ENCODE measurements at regions not wholly inside any gene's neighbourhood (a gene's known extent, or its start where the extent isn't known, plus 50 kb on each side); places are given as distances from the start of the nearest gene placed in this dataset.

DNA sequence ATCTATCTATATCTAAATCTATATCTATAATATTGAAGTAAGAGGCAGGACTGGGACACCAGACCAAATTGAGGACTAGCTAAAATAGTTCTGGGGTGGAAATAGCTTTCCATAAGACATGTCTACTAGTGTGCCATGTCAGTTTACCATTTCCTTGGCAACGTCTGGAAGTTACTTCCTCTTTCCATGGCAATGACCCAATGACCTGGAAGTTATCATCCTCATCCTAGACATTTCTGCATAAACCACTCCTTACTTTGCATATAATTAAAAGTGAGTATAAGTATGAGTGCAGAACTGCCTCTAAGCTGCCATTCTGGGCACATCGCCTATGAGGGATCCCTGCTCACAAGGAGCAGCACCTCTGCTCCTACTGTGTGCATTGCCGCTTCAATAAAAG is 734.0 kb upstream of the GCFC2 start:
- ChIA-PET POLR2A (no interaction called here), CTCF (no interaction called here)
- ATAC-seq (no peak), DNase-seq (no peak)
- Mint-ChIP-seq H3K9me3 (ENCODE audit: insufficient read depth) (peaks cover 13% of the 10 kb centered on the region), H3K27me3 (ENCODE audit: low read depth) (no peaks in the 10 kb centered on the region), H3K27ac (no peak overlapping the region), H3K4me3 (no peak overlapping the region), H3K4me1 (ENCODE audit: low read depth) (no peaks in the 10 kb centered on the region), H3K36me3 (ENCODE audit: low read depth) (no peaks in the 10 kb centered on the region)

DNA sequence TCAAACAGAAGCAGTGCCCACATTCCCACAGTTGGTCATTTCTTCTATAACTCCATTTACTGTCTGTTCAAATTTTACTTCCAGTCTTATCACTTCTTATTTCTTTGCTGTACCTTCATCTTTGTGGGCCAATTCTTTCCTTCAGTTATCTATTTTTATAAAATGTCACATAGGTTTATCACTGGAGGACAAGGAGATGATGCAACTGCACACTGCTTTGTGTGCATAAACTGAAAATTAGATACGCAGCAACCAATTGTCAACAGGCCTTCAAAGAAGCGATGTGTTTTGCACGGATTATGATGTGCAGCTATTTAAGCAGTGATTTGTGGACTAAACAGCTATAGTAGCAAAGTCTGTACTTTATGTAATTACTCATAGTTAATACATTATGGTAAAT is 726.8 kb upstream of the GCFC2 start:
- H3K27me3 Mint-ChIP-seq (ENCODE audit: low read depth) = no peaks in the 10 kb centered on the region
- H3K9me3 Mint-ChIP-seq (ENCODE audit: insufficient read depth) = no peaks in the 10 kb centered on the region
- no peaks in the 10 kb centered on the region for H3K36me3 Mint-ChIP-seq (ENCODE audit: low read depth)
- H3K27ac Mint-ChIP-seq = no peak overlapping the region
- DNase-seq (no peak), ATAC-seq (no peak)
- H3K4me3 Mint-ChIP-seq = no peak overlapping the region
- no peaks in the 10 kb centered on the region for H3K4me1 Mint-ChIP-seq (ENCODE audit: low read depth)
- ChIA-PET POLR2A (no interaction called here), CTCF (no interaction called here)

DNA sequence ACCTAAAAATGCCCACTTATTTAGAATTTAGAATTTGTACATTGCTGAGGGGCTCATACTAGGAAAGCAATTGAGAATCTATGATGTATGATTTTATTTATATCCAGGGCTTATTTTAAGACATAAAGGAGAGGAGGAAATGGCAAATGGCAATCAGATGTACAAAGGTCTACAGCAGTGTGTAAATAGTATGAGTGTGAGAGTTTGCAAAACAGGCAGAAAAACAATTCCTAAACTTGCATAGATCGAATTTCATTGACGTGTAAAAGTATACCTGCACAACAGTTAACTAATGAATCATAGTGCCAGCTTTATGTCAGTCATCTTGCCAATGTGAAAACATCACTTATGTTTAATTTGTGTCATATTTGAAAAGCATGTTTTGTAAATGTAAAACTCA is 718.7 kb upstream of the GCFC2 start:
- Mint-ChIP-seq H3K4me3 (no peak overlapping the region), H3K27me3 (ENCODE audit: low read depth) (no peaks in the 10 kb centered on the region), H3K4me1 (ENCODE audit: low read depth) (no peaks in the 10 kb centered on the region), H3K27ac (no peak overlapping the region), H3K36me3 (ENCODE audit: low read depth) (no peaks in the 10 kb centered on the region), H3K9me3 (ENCODE audit: insufficient read depth) (no peaks in the 10 kb centered on the region)
- DNase-seq (no peak), ATAC-seq (no peak)
- POLR2A ChIA-PET = no interaction called here
- CTCF ChIA-PET = no interaction called here

DNA sequence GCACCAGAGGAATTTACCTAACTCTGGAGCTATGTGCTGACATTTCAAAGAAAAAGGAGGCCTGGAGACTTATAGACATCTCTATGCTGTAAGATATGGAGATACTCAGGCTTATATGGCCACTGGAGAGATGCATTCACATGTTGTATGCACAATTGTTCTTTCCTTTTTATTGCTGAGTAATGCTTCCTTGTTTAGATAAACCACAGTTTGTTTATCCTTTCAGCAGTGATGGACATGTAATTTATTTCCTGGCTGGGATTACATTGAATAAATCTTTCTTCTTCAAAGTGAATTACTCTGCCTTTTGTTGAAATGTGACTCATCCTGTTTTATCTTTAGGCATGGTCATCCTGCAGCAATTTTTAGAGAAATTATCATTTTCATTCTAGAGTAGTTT is 716.7 kb upstream of the GCFC2 start:
- DNase-seq (no peak), ATAC-seq (no peak)
- CTCF ChIA-PET = no interaction called here
- no peak overlapping the region for H3K27ac Mint-ChIP-seq
- H3K27me3 Mint-ChIP-seq (ENCODE audit: low read depth) = no peaks in the 10 kb centered on the region
- H3K4me3 Mint-ChIP-seq = no peak overlapping the region
- H3K36me3 Mint-ChIP-seq (ENCODE audit: low read depth) = no peaks in the 10 kb centered on the region
- H3K4me1 Mint-ChIP-seq (ENCODE audit: low read depth) = no peaks in the 10 kb centered on the region
- H3K9me3 Mint-ChIP-seq (ENCODE audit: insufficient read depth) = no peaks in the 10 kb centered on the region
- POLR2A ChIA-PET = no interaction called here

DNA sequence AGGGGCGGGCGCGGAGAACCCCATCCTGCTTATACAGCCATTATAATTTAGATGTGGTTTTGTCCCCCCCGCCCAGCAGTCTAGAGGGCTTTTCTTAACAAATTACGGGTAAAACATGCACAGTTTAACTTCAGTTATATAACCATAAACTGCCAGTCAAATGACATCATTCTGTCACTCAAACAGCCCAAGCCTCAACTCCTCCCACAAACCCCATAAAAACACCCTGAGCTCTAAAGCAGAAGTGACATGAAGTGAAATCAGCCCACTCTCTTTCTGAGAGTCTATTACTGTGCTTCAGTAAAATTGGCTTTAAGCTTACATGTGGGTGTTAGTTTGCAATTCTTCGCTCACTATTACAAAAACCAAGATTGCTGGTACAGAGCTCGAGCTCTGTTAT is 705.1 kb upstream of the GCFC2 start:
- no peaks in the 10 kb centered on the region for H3K36me3 Mint-ChIP-seq (ENCODE audit: low read depth)
- H3K4me1 Mint-ChIP-seq (ENCODE audit: low read depth) = no peaks in the 10 kb centered on the region
- no peak for ATAC-seq
- POLR2A ChIA-PET = no interaction called here
- H3K27me3 Mint-ChIP-seq (ENCODE audit: low read depth) = no peaks in the 10 kb centered on the region
- H3K4me3 Mint-ChIP-seq = no peak overlapping the region
- no peak overlapping the region for H3K27ac Mint-ChIP-seq
- DNase-seq = no peak
- CTCF ChIA-PET = no interaction called here
- peaks cover 13% of the 10 kb centered on the region for H3K9me3 Mint-ChIP-seq (ENCODE audit: insufficient read depth)

DNA sequence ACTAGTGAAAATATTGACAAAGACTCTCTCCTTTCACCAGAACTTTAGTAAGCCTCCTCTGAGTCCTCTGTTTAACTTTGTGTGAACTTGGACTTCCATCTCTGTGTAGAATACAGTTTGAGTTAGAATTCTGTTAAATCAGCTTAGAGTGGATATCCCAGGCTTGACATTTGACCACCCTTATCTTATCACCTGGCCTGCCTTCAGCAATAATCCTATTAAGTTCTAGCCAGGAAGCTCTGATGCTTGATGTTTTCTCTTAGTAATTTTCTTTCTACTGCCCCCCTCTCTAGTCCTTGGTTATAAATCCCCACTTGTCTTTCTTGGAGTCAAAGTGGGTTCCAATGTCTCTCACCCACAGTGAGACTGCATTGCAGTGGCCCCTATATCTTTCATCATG is 702.7 kb upstream of the GCFC2 start:
- Mint-ChIP-seq H3K36me3 (ENCODE audit: low read depth) (no peaks in the 10 kb centered on the region), H3K4me1 (ENCODE audit: low read depth) (no peaks in the 10 kb centered on the region), H3K9me3 (ENCODE audit: insufficient read depth) (peaks cover 12% of the 10 kb centered on the region), H3K27ac (no peak overlapping the region), H3K4me3 (no peak overlapping the region), H3K27me3 (ENCODE audit: low read depth) (no peaks in the 10 kb centered on the region)
- DNase-seq (no peak), ATAC-seq (no peak)
- CTCF ChIA-PET = no interaction called here
- POLR2A ChIA-PET = no interaction called here

DNA sequence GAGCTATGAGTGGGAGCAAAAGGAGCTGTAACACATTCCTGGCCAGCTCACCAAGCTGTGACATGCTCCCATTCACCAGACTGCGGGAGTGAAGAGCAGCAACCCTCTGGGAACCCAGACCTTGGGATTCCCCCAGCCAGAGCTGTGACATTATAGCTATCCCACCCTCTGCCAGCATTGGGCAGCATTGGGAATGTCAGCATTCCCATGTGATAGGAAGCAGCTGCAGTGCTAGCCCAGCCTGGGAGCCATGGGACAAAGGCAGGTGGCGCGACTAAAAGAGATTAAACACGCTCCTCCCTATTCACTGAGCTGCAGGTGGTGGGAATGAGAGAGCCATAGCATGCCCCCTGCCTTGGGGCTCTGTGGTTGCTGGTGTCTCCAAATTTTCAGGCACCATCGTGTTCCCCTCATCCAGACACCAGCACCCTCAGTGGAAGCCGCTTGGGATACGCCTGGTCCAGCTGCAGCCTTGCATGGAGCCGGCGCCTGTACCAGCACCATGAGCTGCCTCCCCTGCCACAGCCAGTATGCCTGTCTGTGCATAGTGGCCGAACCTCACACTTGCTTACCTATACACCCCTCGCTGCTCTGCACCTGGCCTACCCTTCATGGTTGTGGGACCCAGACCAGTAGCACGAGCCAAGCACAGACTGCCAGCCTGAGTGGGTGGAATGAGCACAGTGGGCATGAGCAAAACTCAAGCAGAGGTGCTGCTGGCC is 695.6 kb upstream of the GCFC2 start:
- H3K27ac Mint-ChIP-seq = no peak overlapping the region
- DNase-seq (no peak), ATAC-seq (no peak)
- no peaks in the 10 kb centered on the region for H3K4me1 Mint-ChIP-seq (ENCODE audit: low read depth)
- ChIA-PET POLR2A (no interaction called here), CTCF (no interaction called here)
- H3K27me3 Mint-ChIP-seq (ENCODE audit: low read depth) = no peaks in the 10 kb centered on the region
- H3K4me3 Mint-ChIP-seq = no peak overlapping the region
- peaks cover 11% of the 10 kb centered on the region for H3K9me3 Mint-ChIP-seq (ENCODE audit: insufficient read depth)
- H3K36me3 Mint-ChIP-seq (ENCODE audit: low read depth) = no peaks in the 10 kb centered on the region

DNA sequence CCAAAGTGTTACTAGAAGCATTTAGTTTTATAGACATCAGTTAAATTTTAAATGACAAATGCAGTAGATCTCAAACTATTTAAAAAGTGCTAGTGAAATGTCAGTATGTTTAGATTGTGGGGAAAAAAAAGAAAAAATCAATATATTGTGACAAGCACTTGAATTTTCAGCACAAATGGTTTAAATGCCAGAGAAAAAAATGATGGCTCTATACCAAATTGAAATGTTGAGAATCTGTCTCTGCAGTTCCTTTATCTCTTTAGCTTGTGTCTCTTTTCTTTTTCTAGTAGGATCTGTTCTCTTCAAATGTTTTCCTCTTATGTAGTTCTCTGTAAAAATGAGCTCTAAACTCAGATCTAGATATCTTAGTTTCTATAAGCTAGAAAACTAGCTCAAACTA is 682.6 kb upstream of the GCFC2 start:
- no peaks in the 10 kb centered on the region for H3K36me3 Mint-ChIP-seq (ENCODE audit: low read depth)
- no peaks in the 10 kb centered on the region for H3K27me3 Mint-ChIP-seq (ENCODE audit: low read depth)
- H3K27ac Mint-ChIP-seq = no peak overlapping the region
- no peak overlapping the region for H3K4me3 Mint-ChIP-seq
- CTCF ChIA-PET = no interaction called here
- no peak for DNase-seq
- no peak for ATAC-seq
- POLR2A ChIA-PET = no interaction called here
- H3K9me3 Mint-ChIP-seq (ENCODE audit: insufficient read depth) = no peaks in the 10 kb centered on the region
- H3K4me1 Mint-ChIP-seq (ENCODE audit: low read depth) = no peaks in the 10 kb centered on the region

DNA sequence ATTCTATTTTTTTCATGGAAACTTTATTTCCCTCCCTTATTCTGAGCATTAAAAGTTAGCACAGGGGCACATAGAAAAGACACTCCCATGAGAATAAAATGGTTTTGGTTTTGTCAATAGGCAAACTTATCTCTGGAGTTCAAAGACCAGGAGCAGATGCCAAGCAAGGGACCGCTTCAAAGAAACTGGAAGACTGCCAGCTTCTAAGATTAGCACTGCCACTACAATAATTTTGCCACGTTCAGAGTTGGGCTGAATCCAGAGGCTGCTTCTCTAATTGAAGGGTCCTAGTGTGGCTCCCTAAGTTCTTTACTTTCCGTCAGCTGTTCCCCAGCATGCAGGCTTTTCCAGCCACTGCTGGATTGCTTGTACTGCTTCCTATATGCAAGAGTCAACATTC is 681.0 kb upstream of the GCFC2 start:
- Mint-ChIP-seq H3K27me3 (ENCODE audit: low read depth) (no peaks in the 10 kb centered on the region), H3K9me3 (ENCODE audit: insufficient read depth) (peaks cover 5% of the 10 kb centered on the region), H3K4me1 (ENCODE audit: low read depth) (no peaks in the 10 kb centered on the region), H3K27ac (no peak overlapping the region), H3K4me3 (no peak overlapping the region), H3K36me3 (ENCODE audit: low read depth) (no peaks in the 10 kb centered on the region)
- ChIA-PET CTCF (no interaction called here), POLR2A (no interaction called here)
- ATAC-seq (no peak), DNase-seq (no peak)

DNA sequence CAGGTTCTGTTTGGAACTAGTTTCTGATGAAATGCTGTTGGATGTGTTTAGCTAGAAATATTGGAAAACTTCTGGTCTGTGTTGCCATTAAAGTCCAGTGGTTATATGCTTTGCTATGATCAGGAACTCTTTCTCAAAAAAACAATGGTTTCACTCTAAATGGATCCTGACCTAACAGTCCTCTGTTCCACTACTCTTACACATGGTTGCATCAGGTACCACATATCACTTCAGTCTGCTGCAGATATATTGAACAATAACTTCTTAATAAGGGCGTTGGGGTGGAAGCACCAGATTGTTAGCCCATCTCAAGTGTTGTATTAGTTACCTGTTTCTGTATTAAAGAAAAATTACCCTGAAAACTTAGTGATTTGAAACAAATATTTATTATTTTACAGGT is 676.6 kb upstream of the GCFC2 start:
- POLR2A ChIA-PET = interaction anchor here (0.6 kb wide), 1 partner anchor 415 kb away, joined by 3 read pairs; no protein-coding TSS in a partner anchor

DNA sequence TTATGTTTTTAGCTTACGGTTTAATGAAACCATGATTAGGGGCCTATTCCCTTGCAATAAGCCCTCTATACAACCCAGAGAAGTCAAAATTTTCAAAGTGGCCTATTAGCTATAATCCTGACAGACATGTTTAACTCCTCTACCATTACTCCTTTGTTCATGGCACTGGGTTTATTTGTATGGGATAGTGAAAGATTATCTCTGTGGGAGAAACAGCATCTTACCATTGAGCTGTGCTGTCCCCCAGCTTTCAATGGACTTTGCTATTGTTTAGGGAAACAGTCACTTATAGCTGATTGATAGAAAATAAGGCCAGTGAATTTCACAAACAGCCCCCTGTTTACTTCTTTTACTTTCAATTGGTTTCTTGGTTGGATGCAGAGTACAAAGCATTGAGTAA is 675.2 kb upstream of the GCFC2 start:
- no peaks in the 10 kb centered on the region for H3K27me3 Mint-ChIP-seq (ENCODE audit: low read depth)
- DNase-seq (no peak), ATAC-seq (no peak)
- H3K9me3 Mint-ChIP-seq (ENCODE audit: insufficient read depth) = peaks cover 5% of the 10 kb centered on the region
- H3K4me1 Mint-ChIP-seq (ENCODE audit: low read depth) = no peaks in the 10 kb centered on the region
- H3K36me3 Mint-ChIP-seq (ENCODE audit: low read depth) = no peaks in the 10 kb centered on the region
- H3K4me3 Mint-ChIP-seq = no peak overlapping the region
- H3K27ac Mint-ChIP-seq = no peak overlapping the region
- ChIA-PET POLR2A (no interaction called here), CTCF (no interaction called here)

More for the DNA sequence above, 676.6 kb upstream of the GCFC2 start:
- Mint-ChIP-seq H3K9me3 (ENCODE audit: insufficient read depth) (peaks cover 5% of the 10 kb centered on the region), H3K4me3 (no peak overlapping the region), H3K27ac (no peak overlapping the region), H3K4me1 (ENCODE audit: low read depth) (no peaks in the 10 kb centered on the region), H3K27me3 (ENCODE audit: low read depth) (no peaks in the 10 kb centered on the region), H3K36me3 (ENCODE audit: low read depth) (no peaks in the 10 kb centered on the region)
- no peak for DNase-seq
- CTCF ChIA-PET = no interaction called here
- ATAC-seq = no peak

DNA sequence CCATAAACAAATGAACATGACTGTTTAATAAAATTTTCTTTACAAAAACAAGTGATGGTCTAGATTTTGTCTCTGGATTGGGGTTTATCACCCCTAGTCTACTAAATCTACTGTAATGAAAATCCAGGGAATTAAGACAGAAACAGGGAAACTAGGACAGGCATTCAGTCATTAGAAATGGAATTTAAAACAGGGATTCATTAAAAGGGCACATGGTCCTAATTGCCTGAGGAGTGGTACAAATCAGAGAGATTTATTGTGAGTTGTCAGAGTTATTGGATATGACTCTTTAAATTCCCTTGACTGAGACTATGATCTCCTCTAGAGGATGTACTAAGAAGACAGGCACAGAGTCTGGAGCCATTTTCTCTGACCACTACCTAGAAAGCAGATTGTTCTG is 670.9 kb upstream of the GCFC2 start:
- no peak overlapping the region for H3K27ac Mint-ChIP-seq
- no peaks in the 10 kb centered on the region for H3K27me3 Mint-ChIP-seq (ENCODE audit: low read depth)
- DNase-seq (no peak), ATAC-seq (no peak)
- CTCF ChIA-PET = no interaction called here
- no peaks in the 10 kb centered on the region for H3K9me3 Mint-ChIP-seq (ENCODE audit: insufficient read depth)
- H3K36me3 Mint-ChIP-seq (ENCODE audit: low read depth) = no peaks in the 10 kb centered on the region
- H3K4me3 Mint-ChIP-seq = no peak overlapping the region
- POLR2A ChIA-PET = no interaction called here
- no peaks in the 10 kb centered on the region for H3K4me1 Mint-ChIP-seq (ENCODE audit: low read depth)

DNA sequence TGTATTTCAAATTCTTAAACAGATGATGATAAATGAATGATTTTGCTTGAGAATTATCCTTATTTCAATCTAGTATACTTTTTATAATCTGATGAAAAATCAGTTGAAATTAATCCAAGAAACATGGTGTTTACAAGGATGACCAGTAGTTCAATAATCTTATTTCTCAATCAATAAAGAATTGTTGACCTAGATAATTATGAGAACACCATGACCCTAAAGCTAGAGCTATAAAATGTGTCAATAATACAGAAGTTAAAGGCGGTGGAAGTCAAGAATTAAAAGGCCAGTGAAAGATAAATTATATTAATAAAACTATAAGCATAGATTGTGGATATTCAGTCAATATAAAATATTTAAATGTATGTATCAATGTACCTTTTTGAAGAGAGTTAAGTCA is 667.4 kb upstream of the GCFC2 start:
- no peak for DNase-seq
- Mint-ChIP-seq H3K27ac (no peak overlapping the region), H3K36me3 (ENCODE audit: low read depth) (no peaks in the 10 kb centered on the region), H3K9me3 (ENCODE audit: insufficient read depth) (no peaks in the 10 kb centered on the region), H3K4me3 (no peak overlapping the region), H3K4me1 (ENCODE audit: low read depth) (no peaks in the 10 kb centered on the region), H3K27me3 (ENCODE audit: low read depth) (no peaks in the 10 kb centered on the region)
- CTCF ChIA-PET = no interaction called here
- no peak for ATAC-seq
- POLR2A ChIA-PET = no interaction called here

All from activated CD8-positive, alpha-beta T cell treated with anti-CD3 and anti-CD28 coated beads, Interleukin-2, amount 10 ng/mL, durations not matched to agents 7 days and 5 days (primary cell).